ENCODE measurements at regions not wholly inside any gene's neighbourhood (a gene's known extent, or its start where the extent isn't known, plus 50 kb on each side); places are given as distances from the start of the nearest gene placed in this dataset.

GRCh38 chr1:189463166-189463565 is 1014.5 kb downstream of the BRINP3 start:
- no peak overlapping the region for H3K4me2 ChIP-seq (ENCODE audit: low read length)
- no peaks in the 10 kb centered on the region for H3K79me2 ChIP-seq (ENCODE audit: insufficient read depth, low read depth, low read length)
- intact Hi-C loops (cut with micrococcal nuclease; ENCODE audit: unreplicated experiment), result no loop called here
- no peaks in the 10 kb centered on the region for H3K36me3 ChIP-seq (ENCODE audit: insufficient read depth, low read length)
- H3K4me3 ChIP-seq (ENCODE audit: low read depth, low read length, poor library complexity, severe bottlenecking), result no peak overlapping the region
- POLR2A ChIA-PET, result no interaction called here
- TF ChIP-seq CTCF (conservative IDR thresholded peaks at IDR 0.05; ENCODE audit: low read length) (no peak), EZH2phosphoT487 (IDR thresholded peaks at IDR 0.05; ENCODE audit: borderline replicate concordance, low read depth, low read length) (no peak)
- H3K9me3 ChIP-seq (ENCODE audit: low read length), result no peaks in the 10 kb centered on the region
- no peaks in the 10 kb centered on the region for H3K4me1 ChIP-seq (ENCODE audit: insufficient read depth, low read length, poor library complexity, severe bottlenecking)
- DNase-seq (ENCODE audit: low spot score), result no peak
- H3K27ac ChIP-seq (ENCODE audit: low read depth, low read length, poor library complexity, severe bottlenecking), result no peak overlapping the region
- H4K20me1 ChIP-seq (ENCODE audit: insufficient read depth, low read length), result no peaks in the 10 kb centered on the region
- no TSS peak for BruUV-seq (replicated peaks)
- CTCF ChIA-PET (ENCODE audit: unreplicated experiment), result no interaction called here
- no peaks in the 10 kb centered on the region for H3K9me2 ChIP-seq (ENCODE audit: insufficient read depth, low read length)
- H2AFZ ChIP-seq (ENCODE audit: low read length), result no peak overlapping the region

- no TSS peak for BruUV-seq (replicated peaks)
Observed at GRCh38 chr1:189496768-189497167, 980.9 kb downstream of the BRINP3 start.

GRCh38 chr1:189499736-189500135 is 977.9 kb downstream of the BRINP3 start:
- Histone ChIP-seq H3K9me3 (ENCODE audit: low read length) (no peaks in the 10 kb centered on the region), H3K9me2 (ENCODE audit: insufficient read depth, low read length) (no peaks in the 10 kb centered on the region), H3K79me2 (ENCODE audit: insufficient read depth, low read depth, low read length) (no peaks in the 10 kb centered on the region), H4K20me1 (ENCODE audit: insufficient read depth, low read length) (no peaks in the 10 kb centered on the region), H3K4me1 (ENCODE audit: insufficient read depth, low read length, poor library complexity, severe bottlenecking) (no peaks in the 10 kb centered on the region), H3K36me3 (ENCODE audit: insufficient read depth, low read length) (no peaks in the 10 kb centered on the region), H2AFZ (ENCODE audit: low read length) (no peak overlapping the region), H3K4me3 (ENCODE audit: low read depth, low read length, poor library complexity, severe bottlenecking) (no peak overlapping the region), H3K27ac (ENCODE audit: low read depth, low read length, poor library complexity, severe bottlenecking) (no peak overlapping the region), H3K4me2 (ENCODE audit: low read length) (no peak overlapping the region)
- TF ChIP-seq CTCF (conservative IDR thresholded peaks at IDR 0.05; ENCODE audit: low read length) (no peak), EZH2phosphoT487 (IDR thresholded peaks at IDR 0.05; ENCODE audit: borderline replicate concordance, low read depth, low read length) (no peak)
- no TSS peak for BruUV-seq (replicated peaks)
- no peak for DNase-seq (ENCODE audit: low spot score)
- ChIA-PET POLR2A (no interaction called here), CTCF (ENCODE audit: unreplicated experiment) (no interaction called here)
- intact Hi-C loops (cut with micrococcal nuclease; ENCODE audit: unreplicated experiment), result no loop called here

More at GRCh38 chr1:189496768-189497167, 980.9 kb downstream of the BRINP3 start:
- POLR2A ChIA-PET, result no interaction called here
- CTCF ChIA-PET (ENCODE audit: unreplicated experiment), result no interaction called here
- H3K4me1 ChIP-seq (ENCODE audit: insufficient read depth, low read length, poor library complexity, severe bottlenecking), result no peaks in the 10 kb centered on the region
- H4K20me1 ChIP-seq (ENCODE audit: insufficient read depth, low read length), result no peaks in the 10 kb centered on the region
- no peaks in the 10 kb centered on the region for H3K9me3 ChIP-seq (ENCODE audit: low read length)
- intact Hi-C loops (cut with micrococcal nuclease; ENCODE audit: unreplicated experiment), result no loop called here
- DNase-seq (ENCODE audit: low spot score), result no peak
- H3K9me2 ChIP-seq (ENCODE audit: insufficient read depth, low read length), result no peaks in the 10 kb centered on the region
- no peaks in the 10 kb centered on the region for H3K79me2 ChIP-seq (ENCODE audit: insufficient read depth, low read depth, low read length)
- H3K36me3 ChIP-seq (ENCODE audit: insufficient read depth, low read length), result no peaks in the 10 kb centered on the region
- no peak overlapping the region for H3K4me3 ChIP-seq (ENCODE audit: low read depth, low read length, poor library complexity, severe bottlenecking)
- H2AFZ ChIP-seq (ENCODE audit: low read length), result no peak overlapping the region
- TF ChIP-seq CTCF (conservative IDR thresholded peaks at IDR 0.05; ENCODE audit: low read length), result no peak
- no peak for TF ChIP-seq EZH2phosphoT487 (IDR thresholded peaks at IDR 0.05; ENCODE audit: borderline replicate concordance, low read depth, low read length)
- H3K27ac ChIP-seq (ENCODE audit: low read depth, low read length, poor library complexity, severe bottlenecking), result no peak overlapping the region
- H3K4me2 ChIP-seq (ENCODE audit: low read length), result no peak overlapping the region

All from OCI-LY7 (cell line).